ENCODE measurements at regions not wholly inside any gene's neighbourhood (a gene's known extent, or its start where the extent isn't known, plus 50 kb on each side); places are given as distances from the start of the nearest gene placed in this dataset.
"Not testable (repeated sequence)": the region's sequence is repeated elsewhere in the genome, so short reads cannot be mapped to it uniquely, and the experiment has no call there.

- Histone ChIP-seq H3K4me1 (ENCODE audit: control insufficient read depth in 1 of 2, low read depth in 2 of 2) (peaks cover 0 to 9% of the 10 kb centered on the region in 2 donors), H3K27ac (no peak overlapping the region), H3K9me3 (no peaks in the 10 kb centered on the region), H3K4me3 (no peak overlapping the region), H3K27me3 (replicated peaks; ENCODE audit: insufficient read depth) (no peaks in the 10 kb centered on the region), H3K36me3 (no peaks in the 10 kb centered on the region)
- TF ChIP-seq, protein P1, sequence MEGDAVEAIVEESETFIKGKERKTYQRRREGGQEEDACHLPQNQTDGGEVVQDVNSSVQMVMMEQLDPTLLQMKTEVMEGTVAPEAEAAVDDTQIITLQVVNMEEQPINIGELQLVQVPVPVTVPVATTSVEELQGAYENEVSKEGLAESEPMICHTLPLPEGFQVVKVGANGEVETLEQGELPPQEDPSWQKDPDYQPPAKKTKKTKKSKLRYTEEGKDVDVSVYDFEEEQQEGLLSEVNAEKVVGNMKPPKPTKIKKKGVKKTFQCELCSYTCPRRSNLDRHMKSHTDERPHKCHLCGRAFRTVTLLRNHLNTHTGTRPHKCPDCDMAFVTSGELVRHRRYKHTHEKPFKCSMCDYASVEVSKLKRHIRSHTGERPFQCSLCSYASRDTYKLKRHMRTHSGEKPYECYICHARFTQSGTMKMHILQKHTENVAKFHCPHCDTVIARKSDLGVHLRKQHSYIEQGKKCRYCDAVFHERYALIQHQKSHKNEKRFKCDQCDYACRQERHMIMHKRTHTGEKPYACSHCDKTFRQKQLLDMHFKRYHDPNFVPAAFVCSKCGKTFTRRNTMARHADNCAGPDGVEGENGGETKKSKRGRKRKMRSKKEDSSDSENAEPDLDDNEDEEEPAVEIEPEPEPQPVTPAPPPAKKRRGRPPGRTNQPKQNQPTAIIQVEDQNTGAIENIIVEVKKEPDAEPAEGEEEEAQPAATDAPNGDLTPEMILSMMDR (IDR thresholded peaks at IDR 0.05): no peak
- no peak for ATAC-seq (ENCODE audit: insufficient number of reproducible peaks, low FRiP score, low read depth)
- DNase-seq (ENCODE audit: low spot score): no peak
Observed at GRCh38 chr14:105641075-105641937, 114.9 kb downstream of the TMEM121 start.

DNA sequence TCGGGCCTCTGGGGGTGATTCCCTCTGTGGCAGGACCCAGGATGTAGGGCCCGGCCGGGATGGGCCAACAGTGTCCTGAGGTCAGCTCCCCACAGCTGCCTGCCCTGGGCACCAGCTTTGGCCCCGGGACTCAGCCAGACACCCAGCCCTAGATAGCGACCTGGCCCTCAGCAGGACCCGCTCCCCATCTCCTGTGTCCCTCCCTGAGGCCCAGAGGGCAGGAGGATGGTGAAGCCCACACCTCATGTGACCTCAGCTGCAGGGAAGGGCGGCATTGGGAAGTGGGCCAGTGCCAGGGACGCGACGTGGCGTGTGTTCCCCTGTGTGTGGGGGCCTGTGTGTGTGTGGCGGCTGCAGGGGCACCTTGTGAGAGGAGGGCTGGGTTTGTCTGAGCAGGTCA, 115.6 kb downstream of the TMEM121 start:
- not testable (repeated sequence) for H3K27ac ChIP-seq; H3K4me1 ChIP-seq (ENCODE audit: control insufficient read depth in 1 of 2, low read depth in 2 of 2); H3K4me3 ChIP-seq; H3K27me3 ChIP-seq (replicated peaks; ENCODE audit: insufficient read depth); H3K9me3 ChIP-seq; DNase-seq (ENCODE audit: low spot score); H3K36me3 ChIP-seq; ATAC-seq (ENCODE audit: insufficient number of reproducible peaks, low FRiP score, low read depth)

DNA sequence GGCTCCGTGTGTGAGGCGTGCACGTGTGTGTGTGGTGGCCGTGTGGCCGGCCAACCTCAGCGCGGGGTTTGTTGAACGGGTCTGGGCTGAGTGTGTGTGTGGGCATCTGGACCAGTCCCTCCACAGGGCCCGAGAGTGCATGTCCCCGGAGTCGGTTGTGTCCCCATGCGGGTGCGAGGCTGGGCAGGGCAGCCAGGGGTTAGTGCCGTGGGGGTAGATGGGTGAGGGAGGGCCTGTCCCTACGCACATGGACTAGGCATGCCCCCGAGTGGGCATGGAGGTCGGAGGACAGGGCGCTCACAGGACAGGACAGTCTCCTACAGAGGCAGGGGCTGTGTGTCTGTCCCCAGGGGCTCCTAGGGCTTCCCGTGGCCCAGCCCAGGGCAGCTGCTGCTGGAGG, 116.1 kb downstream of the TMEM121 start:
- not testable (repeated sequence) for H3K4me3 ChIP-seq; DNase-seq (ENCODE audit: low spot score); H3K27ac ChIP-seq; H3K27me3 ChIP-seq (replicated peaks; ENCODE audit: insufficient read depth); H3K4me1 ChIP-seq (ENCODE audit: control insufficient read depth in 1 of 2, low read depth in 2 of 2); ATAC-seq (ENCODE audit: insufficient number of reproducible peaks, low FRiP score, low read depth); H3K36me3 ChIP-seq; H3K9me3 ChIP-seq

GRCh38 chr14:105643406-105644052, 117.1 kb downstream of the TMEM121 start:
- not testable (repeated sequence) for ATAC-seq (ENCODE audit: insufficient number of reproducible peaks, low FRiP score, low read depth); DNase-seq (ENCODE audit: low spot score)

GRCh38 chr14:105644053-105644435, 117.7 kb downstream of the TMEM121 start:
- H3K9me3 ChIP-seq; DNase-seq (ENCODE audit: low spot score); ATAC-seq (ENCODE audit: insufficient number of reproducible peaks, low FRiP score, low read depth); H3K27me3 ChIP-seq (replicated peaks; ENCODE audit: insufficient read depth); H3K4me3 ChIP-seq; H3K27ac ChIP-seq; H3K36me3 ChIP-seq; H3K4me1 ChIP-seq (ENCODE audit: control insufficient read depth in 1 of 2, low read depth in 2 of 2): not testable (repeated sequence)

More at GRCh38 chr14:105643406-105644052, 117.1 kb downstream of the TMEM121 start:
- not testable (repeated sequence) for H3K27me3 ChIP-seq (replicated peaks; ENCODE audit: insufficient read depth); H3K27ac ChIP-seq; H3K4me1 ChIP-seq (ENCODE audit: control insufficient read depth in 1 of 2, low read depth in 2 of 2); H3K9me3 ChIP-seq; H3K36me3 ChIP-seq; H3K4me3 ChIP-seq

GRCh38 chr14:105644457-105644856, 118.1 kb downstream of the TMEM121 start:
- ATAC-seq (ENCODE audit: insufficient number of reproducible peaks, low FRiP score, low read depth); H3K4me1 ChIP-seq (ENCODE audit: control insufficient read depth in 1 of 2, low read depth in 2 of 2); H3K36me3 ChIP-seq; DNase-seq (ENCODE audit: low spot score); H3K4me3 ChIP-seq; H3K27me3 ChIP-seq (replicated peaks; ENCODE audit: insufficient read depth); H3K27ac ChIP-seq; H3K9me3 ChIP-seq: not testable (repeated sequence)

GRCh38 chr14:105644891-105645290, 118.5 kb downstream of the TMEM121 start:
- not testable (repeated sequence) for H3K9me3 ChIP-seq; DNase-seq (ENCODE audit: low spot score); H3K27me3 ChIP-seq (replicated peaks; ENCODE audit: insufficient read depth); ATAC-seq (ENCODE audit: insufficient number of reproducible peaks, low FRiP score, low read depth); H3K27ac ChIP-seq; H3K4me3 ChIP-seq; H3K4me1 ChIP-seq (ENCODE audit: control insufficient read depth in 1 of 2, low read depth in 2 of 2); H3K36me3 ChIP-seq

- H3K27ac ChIP-seq; DNase-seq (ENCODE audit: low spot score); H3K27me3 ChIP-seq (replicated peaks; ENCODE audit: insufficient read depth); ATAC-seq (ENCODE audit: insufficient number of reproducible peaks, low FRiP score, low read depth); H3K9me3 ChIP-seq; H3K4me1 ChIP-seq (ENCODE audit: control insufficient read depth in 1 of 2, low read depth in 2 of 2); H3K36me3 ChIP-seq; H3K4me3 ChIP-seq: not testable (repeated sequence)
Observed at GRCh38 chr14:105645389-105645788, 119.0 kb downstream of the TMEM121 start.
